GM12878 (cell line): ENCODE measurements at regions not wholly inside any gene's neighbourhood (a gene's known extent, or its start where the extent isn't known, plus 50 kb on each side); places are given as distances from the start of the nearest gene placed in this dataset.

Source experiments
- ATAC-seq: fragments of 200-7000 bp; cut with Tn5 transposase; 3 replicates; pipeline ENCODE4 v1.9.1; 2020; ENCODE audit warnings: mild to moderate bottlenecking, moderate library complexity
- BruUV-seq: library from RNA; stranded (reverse); fragments of 400-500 nt; replicated peaks from 2 replicates; lab custom pipeline; 2021; lab: Mats Ljungman, UMichigan
- CTCF ChIA-PET: fragments of 300-600 bp; sonication (Branson Sonifier 250); formaldehyde crosslinking; extraction: SDS; loops from one replicate; lab custom pipeline; 2021; ENCODE audit warnings: inconsistent platforms; lab: Yijun Ruan, JAX
- POLR2A ChIA-PET: fragments of 350-600 bp; formaldehyde crosslinking; extraction: SDS; loops from one replicate; lab custom pipeline; 2021; ENCODE audit warnings: inconsistent platforms; lab: Charles Lee
- RAD21 ChIA-PET: fragments of 300-600 bp; sonication (Branson Sonifier 250); formaldehyde crosslinking; loops from one replicate; lab custom pipeline; 2023; ENCODE audit warnings: antibody characterized with exemption; ENCODE audit not compliant: unreplicated experiment; lab: Charles Lee
- SMC1A ChIA-PET: fragments of 300-600 bp; sonication (Branson Sonifier 250); formaldehyde crosslinking; loops from one replicate; lab custom pipeline; 2023; ENCODE audit not compliant: unreplicated experiment, uncharacterized antibody; lab: Charles Lee
- DNase-seq: peaks from one replicate; pipeline ENCODE4 v3.0.0-alpha.2; 2011; ENCODE audit warnings: low read depth, low spot score
- FAIRE-seq: peaks from 3 replicates; lab custom pipeline; 2011; peaks lifted over from hg19 to GRCh38; lab: Jason Lieb, UNC
- H2AFZ ChIP-seq: 2 replicates; pipeline ENCODE4 v1.6.0; 2011; ENCODE audit warnings: low read depth, low read length, control low read depth; ENCODE audit not compliant: control insufficient read depth
- H3K27ac ChIP-seq: 2 replicates; pipeline ENCODE4 v1.5.1; 2011; ENCODE audit warnings: control low read depth; ENCODE audit not compliant: control insufficient read depth, insufficient read depth
- H3K27me3 ChIP-seq, 2 experiments: replicated peaks in 1 of 2; 2 replicates each; pipeline versions ENCODE4 v1.6.0 to v1.6.1; 2011; ENCODE audit warnings: low read length in 1 of 2; ENCODE audit not compliant: control insufficient read depth in 2 of 2, insufficient read depth in 2 of 2
- H3K36me3 ChIP-seq, 2 experiments: 2 replicates each; pipeline ENCODE4 v1.5.1; 2011; ENCODE audit warnings: low read length in 1 of 2; ENCODE audit not compliant: control insufficient read depth in 2 of 2, insufficient read depth in 2 of 2
- H3K4me1 ChIP-seq: 2 replicates; pipeline ENCODE4 v1.6.1; 2011; ENCODE audit warnings: mild to moderate bottlenecking, low read length, moderate library complexity, mixed read lengths; ENCODE audit not compliant: control insufficient read depth, insufficient read depth
- H3K4me2 ChIP-seq: 2 replicates; pipeline ENCODE4 v1.6.0; 2011; ENCODE audit warnings: control low read depth; ENCODE audit not compliant: control insufficient read depth, insufficient read depth
- H3K4me3 ChIP-seq: fragments of 200-600 bp; sonication (generic); 2 replicates; pipeline ENCODE4 v1.5.1; 2016
- H3K79me2 ChIP-seq: 2 replicates; pipeline ENCODE4 v1.6.0; 2011; ENCODE audit warnings: low read length; ENCODE audit not compliant: control insufficient read depth, insufficient read depth
- H3K9ac ChIP-seq: 2 replicates; pipeline ENCODE4 v1.8.0; 2011; ENCODE audit warnings: low read length, control low read depth, mixed read lengths; ENCODE audit not compliant: control insufficient read depth, insufficient read depth
- H3K9me3 ChIP-seq: replicated peaks from 3 replicates; pipeline ENCODE4 v1.5.1; 2011; ENCODE audit warnings: mild to moderate bottlenecking, low read length; ENCODE audit not compliant: control insufficient read depth, insufficient read depth
- H4K20me1 ChIP-seq: 2 replicates; pipeline ENCODE4 v1.6.0; 2011; ENCODE audit not compliant: control insufficient read depth, insufficient read depth
- DPF2 ChIP-seq: fragments of 450-650 bp; IDR thresholded peaks from 2 replicates; pipeline ENCODE4 v1.6.1; 2017; ENCODE audit warnings: mild to moderate bottlenecking
- EP300 ChIP-seq, 2 experiments: fragments of 150-350 bp in 1 of 2; IDR thresholded peaks; 2 replicates each; pipeline ENCODE4 v1.6.1; 2011 to 2012; ENCODE audit warnings: low read depth in 2 of 2, low read length in 2 of 2, borderline replicate concordance in 1 of 2, improper control_type of control experiment in 1 of 2, inconsistent platforms in 1 of 2; ENCODE audit not compliant: control insufficient read depth in 1 of 2
- ESRRA ChIP-seq: IDR thresholded peaks from 2 replicates; pipeline ENCODE4 v1.6.1; 2012; ENCODE audit warnings: mild to moderate bottlenecking, low read length, improper control_type of control experiment
- FOS ChIP-seq: IDR thresholded peaks from 3 replicates; pipeline ENCODE4 v1.6.1; 2011; ENCODE audit warnings: borderline replicate concordance; ENCODE audit not compliant: insufficient read length; ENCODE audit errors: extremely low read depth
- HDAC6 ChIP-seq: fragments of 200-600 bp; sonication (generic); IDR thresholded peaks from one replicate; pipeline ENCODE4 v1.8.0; 2017; ENCODE audit warnings: antibody characterized with exemption; ENCODE audit not compliant: unreplicated experiment
- LARP7 ChIP-seq: fragments of 450-650 bp; IDR thresholded peaks from 2 replicates; pipeline ENCODE4 v1.6.1; 2017; ENCODE audit warnings: mild to moderate bottlenecking
- NRF1 ChIP-seq: conservative IDR thresholded peaks from 2 replicates; pipeline ENCODE4 v1.6.1; 2011; ENCODE audit warnings: mild to moderate bottlenecking, low read depth, low read length, improper control_type of control experiment
- RAD21 ChIP-seq: IDR thresholded peaks from 2 replicates; pipeline ENCODE4 v1.6.1; 2011; ENCODE audit warnings: mild to moderate bottlenecking, low read depth, low read length, moderate library complexity; ENCODE audit not compliant: insufficient read depth
- SIX5 ChIP-seq: IDR thresholded peaks from 2 replicates; pipeline ENCODE4 v1.6.1; 2011; ENCODE audit warnings: mild to moderate bottlenecking, low read depth, low read length, moderate library complexity; ENCODE audit not compliant: severe bottlenecking
- SPI1 ChIP-seq: IDR thresholded peaks from 2 replicates; pipeline ENCODE4 v1.6.1; 2011; ENCODE audit warnings: low read depth, mild to moderate bottlenecking, low read length, moderate library complexity, borderline replicate concordance; ENCODE audit not compliant: insufficient read depth
- TARDBP ChIP-seq: IDR thresholded peaks from 2 replicates; pipeline ENCODE4 v1.6.1; 2016; ENCODE audit warnings: borderline replicate concordance
- TCF3 ChIP-seq: IDR thresholded peaks from 2 replicates; pipeline ENCODE4 v1.6.1; 2012; ENCODE audit warnings: low read depth, mild to moderate bottlenecking, low read length, borderline replicate concordance; ENCODE audit not compliant: insufficient read depth
- ZBTB4 ChIP-seq: fragments of 450-650 bp; formaldehyde crosslinking; IDR thresholded peaks from 2 replicates; pipeline ENCODE4 v1.4.0; 2022; ENCODE audit warnings: mild to moderate bottlenecking, moderate library complexity
- ZNF207 ChIP-seq: fragments of 450-650 bp; IDR thresholded peaks from 2 replicates; pipeline ENCODE4 v1.6.1; 2014; ENCODE audit warnings: antibody characterized with exemption, mild to moderate bottlenecking, borderline replicate concordance
- WGBS: methylation state at CpG from one replicate; pipeline ENCODE4 v1.1.6; 2016; ENCODE audit warnings: low lambda C conversion rate; ENCODE audit not compliant: insufficient replicate concordance, insufficient coverage; ENCODE audit errors: missing lambda C conversion rate; 5-methylcytosine and 5-hydroxymethylcytosine counted together
- in situ Hi-C: fragments of 300-500 bp; cut with MboI; formaldehyde crosslinking; loops from 9 replicates; pipeline ENCODE4 v1.14.3; 2018; ENCODE audit warnings: mixed read lengths
- intact Hi-C: fragments of 100-400 bp; cut with micrococcal nuclease; formaldehyde crosslinking; loops from one replicate; pipeline ENCODE4 v1.14.2; 2022; ENCODE audit not compliant: unreplicated experiment
- TF ChIP-seq, protein P1 (sequence below): IDR thresholded peaks from 2 replicates; pipeline ENCODE4 v1.6.1; 2012; ENCODE audit warnings: improper control_type of control experiment, low read depth, low read length; ENCODE audit not compliant: insufficient replicate concordance

- no peak for TF ChIP-seq FOS
- TF ChIP-seq TARDBP = no peak
- no peak for TF ChIP-seq DPF2
- TF ChIP-seq ESRRA = no peak
- no peak for TF ChIP-seq ZNF207
- TF ChIP-seq EP300 (IDR thresholded peaks at IDR 0.05; ENCODE audit: borderline replicate concordance in 1 of 2, control insufficient read depth in 1 of 2, low read depth in 2 of 2, low read length in 2 of 2) = no peak
- TF ChIP-seq SIX5 = no peak
- TF ChIP-seq SPI1 = no peak
- TF ChIP-seq, protein P1, sequence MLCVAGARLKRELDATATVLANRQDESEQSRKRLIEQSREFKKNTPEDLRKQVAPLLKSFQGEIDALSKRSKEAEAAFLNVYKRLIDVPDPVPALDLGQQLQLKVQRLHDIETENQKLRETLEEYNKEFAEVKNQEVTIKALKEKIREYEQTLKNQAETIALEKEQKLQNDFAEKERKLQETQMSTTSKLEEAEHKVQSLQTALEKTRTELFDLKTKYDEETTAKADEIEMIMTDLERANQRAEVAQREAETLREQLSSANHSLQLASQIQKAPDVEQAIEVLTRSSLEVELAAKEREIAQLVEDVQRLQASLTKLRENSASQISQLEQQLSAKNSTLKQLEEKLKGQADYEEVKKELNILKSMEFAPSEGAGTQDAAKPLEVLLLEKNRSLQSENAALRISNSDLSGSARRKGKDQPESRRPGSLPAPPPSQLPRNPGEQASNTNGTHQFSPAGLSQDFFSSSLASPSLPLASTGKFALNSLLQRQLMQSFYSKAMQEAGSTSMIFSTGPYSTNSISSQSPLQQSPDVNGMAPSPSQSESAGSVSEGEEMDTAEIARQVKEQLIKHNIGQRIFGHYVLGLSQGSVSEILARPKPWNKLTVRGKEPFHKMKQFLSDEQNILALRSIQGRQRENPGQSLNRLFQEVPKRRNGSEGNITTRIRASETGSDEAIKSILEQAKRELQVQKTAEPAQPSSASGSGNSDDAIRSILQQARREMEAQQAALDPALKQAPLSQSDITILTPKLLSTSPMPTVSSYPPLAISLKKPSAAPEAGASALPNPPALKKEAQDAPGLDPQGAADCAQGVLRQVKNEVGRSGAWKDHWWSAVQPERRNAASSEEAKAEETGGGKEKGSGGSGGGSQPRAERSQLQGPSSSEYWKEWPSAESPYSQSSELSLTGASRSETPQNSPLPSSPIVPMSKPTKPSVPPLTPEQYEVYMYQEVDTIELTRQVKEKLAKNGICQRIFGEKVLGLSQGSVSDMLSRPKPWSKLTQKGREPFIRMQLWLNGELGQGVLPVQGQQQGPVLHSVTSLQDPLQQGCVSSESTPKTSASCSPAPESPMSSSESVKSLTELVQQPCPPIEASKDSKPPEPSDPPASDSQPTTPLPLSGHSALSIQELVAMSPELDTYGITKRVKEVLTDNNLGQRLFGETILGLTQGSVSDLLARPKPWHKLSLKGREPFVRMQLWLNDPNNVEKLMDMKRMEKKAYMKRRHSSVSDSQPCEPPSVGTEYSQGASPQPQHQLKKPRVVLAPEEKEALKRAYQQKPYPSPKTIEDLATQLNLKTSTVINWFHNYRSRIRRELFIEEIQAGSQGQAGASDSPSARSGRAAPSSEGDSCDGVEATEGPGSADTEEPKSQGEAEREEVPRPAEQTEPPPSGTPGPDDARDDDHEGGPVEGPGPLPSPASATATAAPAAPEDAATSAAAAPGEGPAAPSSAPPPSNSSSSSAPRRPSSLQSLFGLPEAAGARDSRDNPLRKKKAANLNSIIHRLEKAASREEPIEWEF = no peak
- TF ChIP-seq TCF3 = no peak
- TF ChIP-seq LARP7 = no peak
- no peak for TF ChIP-seq HDAC6
- TF ChIP-seq RAD21 = no peak
- TF ChIP-seq NRF1 = no peak
- no peak for TF ChIP-seq ZBTB4 (CRISPR knock-in tag)
- in situ Hi-C loops (no loop called here), intact Hi-C loops (no loop called here)
- Histone ChIP-seq H2AFZ (no peak overlapping the region), H3K36me3 (no peaks in the 10 kb centered on the region), H4K20me1 (no peaks in the 10 kb centered on the region), H3K79me2 (no peaks in the 10 kb centered on the region), H3K27ac (no peak overlapping the region), H3K4me2 (no peak overlapping the region), H3K9me3 (no peaks in the 10 kb centered on the region), H3K9ac (no peak overlapping the region), H3K4me3 (no peak overlapping the region), H3K4me1 (no peaks in the 10 kb centered on the region), H3K27me3 (no peaks in the 10 kb centered on the region)
- ChIA-PET SMC1A (no interaction called here), RAD21 (no interaction called here), POLR2A (no interaction called here), CTCF (interaction anchor here (0.8 kb wide), 1 partner anchor 13 kb away, joined by 3 read pairs; no protein-coding TSS in a partner anchor)
- FAIRE-seq (no peak), ATAC-seq (no peak), DNase-seq (no peak)
- WGBS = 95% methylated on average over 2 of the region's 2 CpGs
- no TSS peak for BruUV-seq
Observed at GRCh38 chr18:25881149-25881548, 209.3 kb downstream of the SS18 start.
